HG02840 (cell line): ENCODE measurements at regions not wholly inside any gene's neighbourhood (a gene's known extent, or its start where the extent isn't known, plus 50 kb on each side); places are given as distances from the start of the nearest gene placed in this dataset.
"Not testable (repeated sequence)": the region's sequence is repeated elsewhere in the genome, so short reads cannot be mapped to it uniquely, and the experiment has no call there.

Experiments
- ATAC-seq: cut with Tn5 transposase; IDR thresholded peaks from one replicate; pipeline ENCODE4 v1.9.1; 2021; ENCODE audit warnings: mild to moderate bottlenecking, moderate library complexity, moderate number of reproducible peaks; ENCODE audit not compliant: unreplicated experiment, low FRiP score

- ATAC-seq, result no peak
Measured at GRCh38 chr6:22737331-22737730, 168.0 kb downstream of the HDGFL1 start.

- ATAC-seq, result no peak
Measured at GRCh38 chr6:22738194-22738593, 168.8 kb downstream of the HDGFL1 start.

GRCh38 chr6:22747571-22747970 lies 178.2 kb downstream of the HDGFL1 start:
- ATAC-seq, result no peak

GRCh38 chr6:22748681-22749080 lies 179.3 kb downstream of the HDGFL1 start:
- no peak for ATAC-seq

- no peak for ATAC-seq
Measured at GRCh38 chr6:22749696-22750095, 180.3 kb downstream of the HDGFL1 start.

- no peak for ATAC-seq
Measured at GRCh38 chr6:22751223-22751622, 181.9 kb downstream of the HDGFL1 start.

- ATAC-seq, result no peak
Measured at GRCh38 chr6:22752522-22752921, 183.2 kb downstream of the HDGFL1 start.

- no peak for ATAC-seq
Measured at GRCh38 chr6:22754061-22754460, 184.7 kb downstream of the HDGFL1 start.

- no peak for ATAC-seq
Measured at GRCh38 chr6:22755605-22756004, 186.2 kb downstream of the HDGFL1 start.

GRCh38 chr6:22756365-22756764 lies 187.0 kb downstream of the HDGFL1 start:
- ATAC-seq, result no peak

- ATAC-seq, result no peak
Measured at GRCh38 chr6:22764496-22764895, 195.1 kb downstream of the HDGFL1 start.

GRCh38 chr6:22765015-22765414 lies 195.6 kb downstream of the HDGFL1 start:
- ATAC-seq, result no peak

GRCh38 chr6:22766979-22767378 lies 197.6 kb downstream of the HDGFL1 start:
- no peak for ATAC-seq

GRCh38 chr6:22770054-22770453 lies 200.7 kb downstream of the HDGFL1 start:
- ATAC-seq, result no peak

GRCh38 chr6:22774129-22774528 lies 204.8 kb downstream of the HDGFL1 start:
- ATAC-seq, result no peak

- not testable (repeated sequence) for ATAC-seq
Measured at GRCh38 chr6:22778438-22778837, 209.1 kb downstream of the HDGFL1 start.

GRCh38 chr6:22779062-22779461 lies 209.7 kb downstream of the HDGFL1 start:
- ATAC-seq, result no peak

GRCh38 chr6:22783931-22784330 lies 214.6 kb downstream of the HDGFL1 start:
- no peak for ATAC-seq

GRCh38 chr6:22784601-22785410 lies 215.4 kb downstream of the HDGFL1 start:
- ATAC-seq, result no peak

GRCh38 chr6:22788038-22788437 lies 218.7 kb downstream of the HDGFL1 start:
- no peak for ATAC-seq

GRCh38 chr6:22789315-22789714 lies 219.9 kb downstream of the HDGFL1 start:
- ATAC-seq, result no peak

- ATAC-seq, result no peak
Measured at GRCh38 chr6:22794844-22795243, 225.5 kb downstream of the HDGFL1 start.
